ENCODE measurements at regions not wholly inside any gene's neighbourhood (a gene's known extent, or its start where the extent isn't known, plus 50 kb on each side); places are given as distances from the start of the nearest gene placed in this dataset.
"Not testable (repeated sequence)": the region's sequence is repeated elsewhere in the genome, so short reads cannot be mapped to it uniquely, and the experiment has no call there.

- peak in 1 of 2 donors; percentile 8 for DNase-seq (ENCODE audit: low read depth in 2 of 2)
These were observed 52.2 kb upstream of the MKI67 start for GRCh38 chr10:128178302-128178958.

GRCh38 chr10:128180843-128181242, 54.6 kb upstream of the MKI67 start:
- no peak for DNase-seq (ENCODE audit: low read depth in 2 of 2)

GRCh38 chr10:128185627-128186026, 59.4 kb upstream of the MKI67 start:
- no peak for DNase-seq (ENCODE audit: low read depth in 2 of 2)

- DNase-seq (ENCODE audit: low read depth in 2 of 2): no peak
These were observed 61.0 kb upstream of the MKI67 start for GRCh38 chr10:128186959-128187787.

GRCh38 chr10:128187788-128188185, 61.6 kb upstream of the MKI67 start:
- DNase-seq (ENCODE audit: low read depth in 2 of 2): no peak

- DNase-seq (ENCODE audit: low read depth in 2 of 2): no peak
These were observed 63.0 kb upstream of the MKI67 start for GRCh38 chr10:128189176-128189575.

- DNase-seq (ENCODE audit: low read depth in 2 of 2): no peak
These were observed 65.6 kb upstream of the MKI67 start for GRCh38 chr10:128191847-128192246.

- DNase-seq (ENCODE audit: low read depth in 2 of 2): not testable (repeated sequence)
These were observed 75.6 kb upstream of the MKI67 start for GRCh38 chr10:128201826-128202225.

GRCh38 chr10:128203028-128203427, 76.8 kb upstream of the MKI67 start:
- DNase-seq (ENCODE audit: low read depth in 2 of 2): no peak

- not testable (repeated sequence) for DNase-seq (ENCODE audit: low read depth in 2 of 2)
These were observed 79.4 kb upstream of the MKI67 start for GRCh38 chr10:128205591-128205990.

- no peak for DNase-seq (ENCODE audit: low read depth in 2 of 2)
These were observed 80.5 kb upstream of the MKI67 start for GRCh38 chr10:128206676-128207075.

GRCh38 chr10:128209862-128210214, 83.6 kb upstream of the MKI67 start:
- no peak for DNase-seq (ENCODE audit: low read depth in 2 of 2)

- DNase-seq (ENCODE audit: low read depth in 2 of 2): peak; percentile 35 to 59
These were observed 84.2 kb upstream of the MKI67 start for GRCh38 chr10:128210215-128211063.

- DNase-seq (ENCODE audit: low read depth in 2 of 2): no peak
These were observed 84.9 kb upstream of the MKI67 start for GRCh38 chr10:128211064-128211504.

- peak; percentile 63 to 70 for DNase-seq (ENCODE audit: low read depth in 2 of 2)
These were observed 85.9 kb upstream of the MKI67 start for GRCh38 chr10:128211953-128212727.

GRCh38 chr10:128213156-128213555, 86.9 kb upstream of the MKI67 start:
- no peak for DNase-seq (ENCODE audit: low read depth in 2 of 2)

GRCh38 chr10:128215733-128216132, 89.5 kb upstream of the MKI67 start:
- DNase-seq (ENCODE audit: low read depth in 2 of 2): no peak

GRCh38 chr10:128217136-128217535, 90.9 kb upstream of the MKI67 start:
- DNase-seq (ENCODE audit: low read depth in 2 of 2): no peak

- DNase-seq (ENCODE audit: low read depth in 2 of 2): no peak
These were observed 91.9 kb upstream of the MKI67 start for GRCh38 chr10:128218161-128218560.

- DNase-seq (ENCODE audit: low read depth in 2 of 2): no peak
These were observed 93.1 kb upstream of the MKI67 start for GRCh38 chr10:128219295-128219694.

GRCh38 chr10:128220021-128220420, 93.8 kb upstream of the MKI67 start:
- no peak for DNase-seq (ENCODE audit: low read depth in 2 of 2)

GRCh38 chr10:128221117-128221516, 94.9 kb upstream of the MKI67 start:
- no peak for DNase-seq (ENCODE audit: low read depth in 2 of 2)
